ENCODE measurements at regions not wholly inside any gene's neighbourhood (a gene's known extent, or its start where the extent isn't known, plus 50 kb on each side); places are given as distances from the start of the nearest gene placed in this dataset.

GRCh38 chr11:112723676-112724495 is 237.3 kb upstream of the NCAM1 start:
- dilution Hi-C loops (cut with HindIII; ENCODE audit: low sequenced_read_pairs, unreplicated experiment): no loop called here

More at GRCh38 chr11:112723676-112724495, 237.3 kb upstream of the NCAM1 start:
- no peaks in the 10 kb centered on the region for H3K9me1 ChIP-seq (ENCODE audit: insufficient read depth, low read length)
- H3K4ac ChIP-seq (ENCODE audit: low read depth, low read length): no peak overlapping the region
- H3K27me3 ChIP-seq (ENCODE audit: control insufficient read depth, insufficient read depth, low read length): no peaks in the 10 kb centered on the region
- no peak overlapping the region for H3K4me3 ChIP-seq (ENCODE audit: insufficient read depth, low read depth, low read length)
- H2BK5ac ChIP-seq (ENCODE audit: low read depth, low read length, poor library complexity, severe bottlenecking): no peak overlapping the region
- no peak overlapping the region for H3K27ac ChIP-seq (ENCODE audit: insufficient read depth, low read length)
- no peak overlapping the region for H3K23ac ChIP-seq (ENCODE audit: low read depth, low read length)
- H4K20me1 ChIP-seq (ENCODE audit: insufficient read depth, low read length): no peaks in the 10 kb centered on the region
- H3K18ac ChIP-seq (ENCODE audit: low read depth, low read length): no peak overlapping the region
- no peak overlapping the region for H3K14ac ChIP-seq (replicated peaks; ENCODE audit: low read depth, low read length)
- H3K56ac ChIP-seq (ENCODE audit: extremely low read depth, insufficient read depth, low read length): no peak overlapping the region
- no peaks in the 10 kb centered on the region for H3K36me3 ChIP-seq (ENCODE audit: control insufficient read depth, insufficient read depth, low read length)
- DNase-seq (no peak), ATAC-seq (ENCODE audit: low read depth) (no peak)
- H2BK20ac ChIP-seq (ENCODE audit: low read depth, low read length): no peak overlapping the region
- TF ChIP-seq MAFK (IDR thresholded peaks at IDR 0.05; ENCODE audit: low read depth, low read length): no peak
- TF ChIP-seq RFX5 (IDR thresholded peaks at IDR 0.05; ENCODE audit: low read depth, low read length): no peak
- no peak for TF ChIP-seq ELK1 (IDR thresholded peaks at IDR 0.05; ENCODE audit: borderline replicate concordance, low read depth, low read length)
- TF ChIP-seq NFE2L2 (IDR thresholded peaks at IDR 0.05; ENCODE audit: low read depth, low read length): no peak
- no peak for TF ChIP-seq SMC3 (IDR thresholded peaks at IDR 0.05; ENCODE audit: low read depth, low read length)
- no peak for TF ChIP-seq FOS (IDR thresholded peaks at IDR 0.05; ENCODE audit: low read depth, low read length)
- TF ChIP-seq CTCF (conservative IDR thresholded peaks at IDR 0.05; ENCODE audit: low read depth, low read length): no peak
- TF ChIP-seq RCOR1 (IDR thresholded peaks at IDR 0.05; ENCODE audit: insufficient replicate concordance, low read length): no peak
- no peak for TF ChIP-seq MXI1 (IDR thresholded peaks at IDR 0.05; ENCODE audit: borderline replicate concordance, low read depth, low read length)
- TF ChIP-seq RAD21 (IDR thresholded peaks at IDR 0.05; ENCODE audit: low read length): no peak
- TF ChIP-seq CEBPB (IDR thresholded peaks at IDR 0.05; ENCODE audit: low read depth, low read length): no peak
- no peak overlapping the region for H2BK15ac ChIP-seq (ENCODE audit: low read depth, low read length)
- no peaks in the 10 kb centered on the region for H3K4me1 ChIP-seq (ENCODE audit: control insufficient read depth, insufficient read depth, low read length)
- BruUV-seq (replicated peaks): no TSS peak
- CTCF ChIA-PET: no interaction called here
- H3K4me2 ChIP-seq (ENCODE audit: low read depth, low read length): no peak overlapping the region
- in situ Hi-C loops (cut with MboI; ENCODE audit: low sequenced_read_pairs): no loop called here
- no peak overlapping the region for H2AFZ ChIP-seq (replicated peaks; ENCODE audit: low read length, poor library complexity)
- no CpG with 5 or more reads among the region's 13 CpGs for WGBS, 2 experiments (ENCODE audit: extremely low coverage in 2 of 2, insufficient read length in 1 of 2)
- H4K91ac ChIP-seq (ENCODE audit: insufficient read depth, low read depth, low read length): no peak overlapping the region
- no peak overlapping the region for H3K9ac ChIP-seq (ENCODE audit: low read depth, low read length)
- H3K9me3 ChIP-seq (ENCODE audit: control insufficient read depth, insufficient read depth, low read length): no peaks in the 10 kb centered on the region
- POLR2A ChIA-PET (ENCODE audit: unreplicated experiment): no interaction called here
- no peak overlapping the region for H4K8ac ChIP-seq (ENCODE audit: low read depth in 2 of 2, low read length in 2 of 2)
- H2AK9ac ChIP-seq (replicated peaks; ENCODE audit: low read depth, low read length, poor library complexity): no peak overlapping the region
- no peak overlapping the region for H2BK120ac ChIP-seq (ENCODE audit: low read depth, low read length)
- no peak overlapping the region for H4K5ac ChIP-seq (ENCODE audit: low read depth, low read length)
- no peak overlapping the region for H2AK5ac ChIP-seq (ENCODE audit: low read depth, low read length)
- intact Hi-C loops (cut with micrococcal nuclease): no loop called here
- no peaks in the 10 kb centered on the region for H3K79me1 ChIP-seq (ENCODE audit: low read depth in 1 of 2, low read length in 2 of 2)
